ENCODE measurements at regions not wholly inside any gene's neighbourhood (a gene's known extent, or its start where the extent isn't known, plus 50 kb on each side); places are given as distances from the start of the nearest gene placed in this dataset.

DNA sequence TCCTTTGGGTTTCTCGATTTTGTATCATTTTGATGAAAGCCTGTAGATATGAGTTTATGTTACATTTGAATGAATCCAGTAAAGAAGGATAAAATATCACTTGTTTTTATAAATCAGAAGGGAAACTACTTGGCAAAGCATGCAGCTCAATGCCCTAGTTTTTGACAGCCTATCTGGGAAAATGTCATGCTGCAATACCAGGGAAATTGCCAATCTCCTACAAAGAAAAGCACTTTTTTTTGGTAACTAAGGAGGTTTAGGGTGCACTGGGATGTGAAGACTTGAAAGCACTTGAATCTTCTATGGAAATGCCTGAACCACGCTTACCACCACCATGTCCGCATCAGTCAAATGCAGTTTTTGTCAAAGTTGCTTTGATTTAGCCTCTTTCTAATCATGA lies 446.9 kb upstream of the LRRC7 start:
- CTCF ChIA-PET: no interaction called here
- no peak overlapping the region for H3K4me3 ChIP-seq (ENCODE audit: low read depth, low read length)
- TF ChIP-seq, protein P1, sequence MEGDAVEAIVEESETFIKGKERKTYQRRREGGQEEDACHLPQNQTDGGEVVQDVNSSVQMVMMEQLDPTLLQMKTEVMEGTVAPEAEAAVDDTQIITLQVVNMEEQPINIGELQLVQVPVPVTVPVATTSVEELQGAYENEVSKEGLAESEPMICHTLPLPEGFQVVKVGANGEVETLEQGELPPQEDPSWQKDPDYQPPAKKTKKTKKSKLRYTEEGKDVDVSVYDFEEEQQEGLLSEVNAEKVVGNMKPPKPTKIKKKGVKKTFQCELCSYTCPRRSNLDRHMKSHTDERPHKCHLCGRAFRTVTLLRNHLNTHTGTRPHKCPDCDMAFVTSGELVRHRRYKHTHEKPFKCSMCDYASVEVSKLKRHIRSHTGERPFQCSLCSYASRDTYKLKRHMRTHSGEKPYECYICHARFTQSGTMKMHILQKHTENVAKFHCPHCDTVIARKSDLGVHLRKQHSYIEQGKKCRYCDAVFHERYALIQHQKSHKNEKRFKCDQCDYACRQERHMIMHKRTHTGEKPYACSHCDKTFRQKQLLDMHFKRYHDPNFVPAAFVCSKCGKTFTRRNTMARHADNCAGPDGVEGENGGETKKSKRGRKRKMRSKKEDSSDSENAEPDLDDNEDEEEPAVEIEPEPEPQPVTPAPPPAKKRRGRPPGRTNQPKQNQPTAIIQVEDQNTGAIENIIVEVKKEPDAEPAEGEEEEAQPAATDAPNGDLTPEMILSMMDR (IDR thresholded peaks at IDR 0.05; ENCODE audit: insufficient read depth, low read length, missing control alignments): no peak

DNA sequence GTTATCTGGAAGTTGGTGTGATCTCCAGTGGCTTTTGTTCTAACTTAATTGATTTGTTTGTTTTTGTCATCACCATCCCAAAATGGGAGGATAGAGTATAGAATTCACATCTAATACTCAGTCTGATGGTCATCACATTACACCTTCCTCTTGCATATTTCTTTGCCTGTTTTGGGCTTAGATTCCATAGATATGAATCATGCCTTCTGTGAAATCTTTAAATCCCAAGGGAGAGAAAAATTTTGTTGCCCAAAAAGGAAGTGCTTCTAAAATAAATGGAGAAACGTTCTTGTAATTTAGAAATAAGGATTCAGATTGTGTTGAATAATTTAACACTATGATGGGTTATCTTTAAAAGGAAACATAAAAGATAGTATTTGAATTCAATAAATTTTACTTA lies 446.0 kb upstream of the LRRC7 start:
- ChIA-PET POLR2A (no interaction called here), CTCF (no interaction called here)
- no peak for DNase-seq (ENCODE audit: low read depth, low spot score)
- TF ChIP-seq, protein P1 (IDR thresholded peaks at IDR 0.05; ENCODE audit: insufficient read depth, low read length, missing control alignments): no peak
- no peak overlapping the region for H3K4me3 ChIP-seq (ENCODE audit: low read depth, low read length)

More for the DNA sequence above, 446.9 kb upstream of the LRRC7 start:
- DNase-seq (ENCODE audit: low read depth, low spot score): no peak
- POLR2A ChIA-PET: no interaction called here

DNA sequence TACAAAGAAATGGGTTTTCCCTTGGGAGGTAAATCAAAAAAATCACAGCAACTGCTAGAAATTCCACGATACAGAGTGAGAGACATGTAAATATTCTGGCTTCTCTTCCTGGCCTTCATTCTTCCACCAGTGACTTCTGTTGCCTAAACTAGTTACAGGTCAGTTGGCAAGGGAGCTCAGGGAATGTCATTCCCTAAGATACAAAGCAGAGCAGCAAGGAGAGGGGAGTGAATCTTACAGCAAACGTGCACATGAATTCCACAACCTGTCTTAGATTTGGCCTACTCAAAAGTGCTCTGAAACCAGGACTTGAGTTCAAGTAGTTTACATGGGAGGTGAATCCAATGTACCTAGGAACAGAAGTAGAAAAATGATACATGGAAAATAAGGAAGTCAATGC lies 445.3 kb upstream of the LRRC7 start:
- no peak overlapping the region for H3K4me3 ChIP-seq (ENCODE audit: low read depth, low read length)
- no peak for DNase-seq (ENCODE audit: low read depth, low spot score)
- TF ChIP-seq, protein P1 (IDR thresholded peaks at IDR 0.05; ENCODE audit: insufficient read depth, low read length, missing control alignments): no peak
- ChIA-PET CTCF (no interaction called here), POLR2A (no interaction called here)

DNA sequence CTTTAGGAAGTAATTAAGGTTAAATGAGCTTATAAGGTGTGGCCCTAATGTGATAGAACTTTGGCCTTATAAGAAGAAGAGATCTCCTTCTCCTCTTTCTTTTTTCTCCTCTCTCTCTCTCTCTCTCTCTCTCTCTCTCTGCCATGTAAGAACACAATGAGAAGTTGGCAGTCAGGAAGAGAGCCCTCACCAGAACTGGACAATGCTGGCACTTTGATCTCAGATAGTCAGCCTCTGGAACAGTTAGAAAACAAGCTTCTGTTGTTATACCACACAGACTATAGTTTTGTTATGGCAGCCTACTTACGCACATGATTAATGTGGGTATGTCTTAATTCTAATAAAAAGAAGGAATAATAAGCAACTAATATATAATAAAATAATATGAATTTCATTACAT lies 444.2 kb upstream of the LRRC7 start:
- TF ChIP-seq, protein P1 (IDR thresholded peaks at IDR 0.05; ENCODE audit: insufficient read depth, low read length, missing control alignments): no peak
- H3K4me3 ChIP-seq (ENCODE audit: low read depth, low read length): no peak overlapping the region
- ChIA-PET POLR2A (no interaction called here), CTCF (no interaction called here)
- no peak for DNase-seq (ENCODE audit: low read depth, low spot score)

DNA sequence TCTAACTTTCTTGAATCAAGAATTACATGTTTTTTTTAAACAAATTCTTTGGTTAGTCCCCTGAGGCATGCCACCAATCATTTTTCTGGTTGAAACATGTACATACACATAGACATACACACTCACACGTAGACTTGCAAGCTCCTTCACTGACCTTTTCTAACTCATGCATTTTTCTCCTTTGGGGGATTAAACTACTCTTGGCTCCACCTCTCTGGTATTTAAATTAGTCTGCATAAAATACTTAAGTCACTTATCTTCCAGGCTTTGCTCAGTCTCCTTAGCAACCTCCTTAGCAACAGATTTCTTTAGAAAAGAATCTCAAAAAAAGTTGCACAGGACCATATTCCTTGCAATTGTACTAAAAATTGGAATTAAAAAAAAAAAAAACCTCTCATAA lies 440.9 kb upstream of the LRRC7 start:
- ChIA-PET CTCF (no interaction called here), POLR2A (no interaction called here)
- H3K4me3 ChIP-seq (ENCODE audit: low read depth, low read length): no peak overlapping the region
- DNase-seq (ENCODE audit: low read depth, low spot score): no peak
- TF ChIP-seq, protein P1 (IDR thresholded peaks at IDR 0.05; ENCODE audit: insufficient read depth, low read length, missing control alignments): no peak

DNA sequence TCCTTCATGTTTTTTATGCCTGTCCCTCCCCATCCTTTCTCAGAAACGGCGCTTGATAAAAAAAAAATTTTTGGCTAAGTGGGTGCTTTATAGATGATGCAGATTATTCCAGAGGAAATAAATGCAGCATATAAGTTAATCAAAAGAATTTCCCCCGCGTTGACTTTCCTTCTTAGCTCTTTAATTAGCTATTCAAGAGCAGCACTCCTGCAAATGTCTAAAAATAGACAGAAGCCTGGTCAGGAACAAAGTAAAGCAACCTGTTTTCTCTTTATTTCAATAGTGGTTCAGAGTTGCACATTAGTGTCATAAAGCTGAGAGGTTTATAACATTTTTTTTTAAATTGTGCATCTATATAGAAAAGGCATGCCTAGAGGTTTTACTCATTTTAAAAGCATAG lies 439.5 kb upstream of the LRRC7 start:
- TF ChIP-seq, protein P1 (IDR thresholded peaks at IDR 0.05; ENCODE audit: insufficient read depth, low read length, missing control alignments): no peak
- CTCF ChIA-PET: no interaction called here
- no peak overlapping the region for H3K4me3 ChIP-seq (ENCODE audit: low read depth, low read length)
- no peak for DNase-seq (ENCODE audit: low read depth, low spot score)
- POLR2A ChIA-PET: no interaction called here
